Suprapubic skin (tissue), 3 donors: ENCODE measurements at regions not wholly inside any gene's neighbourhood (a gene's known extent, or its start where the extent isn't known, plus 50 kb on each side); places are given as distances from the start of the nearest gene placed in this dataset.

Source experiments
- CTCF ChIP-seq, 2 donors: fragments of 200-600 bp in 1 of 2; fragments of 450-650 bp in 1 of 2; sonication (generic) in 1 of 2; IDR thresholded peaks; one replicate each; pipeline ENCODE4 v1.5.1; 2016 to 2019; ENCODE audit warnings: antibody characterized with exemption in 2 of 2, mild to moderate bottlenecking in 1 of 2, moderate library complexity in 1 of 2
- EP300 ChIP-seq: sonication (generic); formaldehyde crosslinking; IDR thresholded peaks from one replicate; pipeline ENCODE4 v1.6.1; 2017; ENCODE audit warnings: antibody characterized with exemption

DNA sequence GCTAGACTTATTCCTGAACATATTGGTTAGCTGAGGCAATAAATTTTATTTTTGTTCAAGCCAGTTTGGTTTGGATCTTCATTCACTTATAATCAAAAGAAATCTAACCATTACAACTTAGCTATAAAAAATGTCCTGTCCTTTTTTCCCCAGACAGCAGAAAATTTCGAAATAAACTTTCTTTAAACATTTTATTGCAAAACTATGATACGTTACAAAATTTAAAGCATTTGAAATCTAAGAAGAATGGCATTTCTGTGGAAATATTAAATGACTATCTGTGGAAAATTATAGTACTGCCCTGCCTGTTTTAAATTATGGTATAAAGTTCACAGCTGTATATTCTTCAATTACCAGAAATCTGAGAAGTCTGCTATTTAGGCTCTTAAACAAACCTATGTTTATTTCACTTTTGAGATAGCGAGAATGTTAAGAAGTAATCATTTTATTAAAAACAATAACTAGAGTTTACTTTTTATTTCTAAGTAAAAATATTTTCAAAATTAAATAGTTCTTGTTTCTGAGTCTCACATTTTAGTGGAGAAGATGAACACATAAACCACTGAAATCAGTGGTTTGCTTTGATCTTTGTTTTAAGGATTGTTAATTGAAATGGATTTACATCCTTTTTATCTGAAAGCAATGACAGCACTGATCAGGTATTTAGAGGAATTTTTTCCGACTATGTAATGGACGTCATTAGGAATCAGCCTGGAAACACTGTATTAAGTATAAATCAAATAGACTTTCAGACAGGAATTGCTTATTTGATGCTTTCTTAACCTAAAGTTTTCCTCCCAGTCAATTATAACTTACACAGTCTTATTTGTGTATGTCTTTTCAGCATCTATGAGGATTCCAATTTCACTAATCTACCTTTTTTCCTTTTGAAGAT, 553.7 kb downstream of the COL12A1 start:
- no peak for TF ChIP-seq EP300
- no peak for TF ChIP-seq CTCF (IDR thresholded peaks at IDR 0.05)
